ENCODE measurements at regions not wholly inside any gene's neighbourhood (a gene's known extent, or its start where the extent isn't known, plus 50 kb on each side); places are given as distances from the start of the nearest gene placed in this dataset.

DNA sequence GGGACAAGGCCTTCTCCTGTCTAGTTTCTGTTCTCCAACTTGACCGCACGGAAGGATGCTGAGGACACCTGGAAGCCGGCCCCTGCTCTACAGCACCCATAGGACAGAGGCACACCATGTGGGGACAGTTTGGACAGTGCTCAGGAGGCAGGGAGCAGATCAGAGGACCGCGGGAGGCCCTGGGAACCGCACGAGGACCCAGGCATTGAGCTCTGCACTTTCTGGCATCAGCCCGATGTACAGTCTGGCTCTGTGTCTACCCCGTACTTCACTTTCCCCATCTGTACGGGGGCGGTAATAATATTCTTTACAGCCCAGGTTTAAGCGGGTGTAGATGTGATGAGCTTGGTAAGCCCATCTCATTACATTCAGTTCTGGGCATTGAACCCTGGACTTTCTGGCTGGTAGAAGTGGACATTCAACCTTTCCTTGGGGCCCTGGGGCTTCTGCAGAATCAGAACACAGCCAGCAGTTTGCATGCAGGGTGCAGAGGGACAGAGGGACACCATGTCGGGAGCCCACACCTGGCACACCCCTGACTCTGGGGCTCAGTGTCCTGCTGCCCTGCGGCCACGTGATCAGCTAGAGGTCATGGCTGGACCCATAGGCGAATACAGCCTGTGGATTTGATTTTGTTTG is 258.7 kb downstream of the SEC14L1 start:
- H3K27ac ChIP-seq (replicated peaks in 1 of 4): peak overlapping the region; percentile 73 to 99 (median 97)
- H3K4me1 ChIP-seq: peaks cover 57 to 100% (median 96%) of the 10 kb centered on the region in 4 donors
- no peaks in the 10 kb centered on the region for H3K9me3 ChIP-seq
- WGBS: 84% methylated on average over 7 of the region's 16 CpGs
- DNase-seq (ENCODE audit: extremely low spot score): no peak
- H3K27me3 ChIP-seq: no peaks in the 10 kb centered on the region
- H3K36me3 ChIP-seq: peaks cover 5 to 24% (median 16%) of the 10 kb centered on the region in 4 donors
- TF ChIP-seq POLR2AphosphoS5 (IDR thresholded peaks at IDR 0.05) (no peak), POLR2A (IDR thresholded peaks at IDR 0.05; ENCODE audit: low read depth) (no peak), EP300 (IDR thresholded peaks at IDR 0.05) (no peak)
- TF ChIP-seq, protein P1, sequence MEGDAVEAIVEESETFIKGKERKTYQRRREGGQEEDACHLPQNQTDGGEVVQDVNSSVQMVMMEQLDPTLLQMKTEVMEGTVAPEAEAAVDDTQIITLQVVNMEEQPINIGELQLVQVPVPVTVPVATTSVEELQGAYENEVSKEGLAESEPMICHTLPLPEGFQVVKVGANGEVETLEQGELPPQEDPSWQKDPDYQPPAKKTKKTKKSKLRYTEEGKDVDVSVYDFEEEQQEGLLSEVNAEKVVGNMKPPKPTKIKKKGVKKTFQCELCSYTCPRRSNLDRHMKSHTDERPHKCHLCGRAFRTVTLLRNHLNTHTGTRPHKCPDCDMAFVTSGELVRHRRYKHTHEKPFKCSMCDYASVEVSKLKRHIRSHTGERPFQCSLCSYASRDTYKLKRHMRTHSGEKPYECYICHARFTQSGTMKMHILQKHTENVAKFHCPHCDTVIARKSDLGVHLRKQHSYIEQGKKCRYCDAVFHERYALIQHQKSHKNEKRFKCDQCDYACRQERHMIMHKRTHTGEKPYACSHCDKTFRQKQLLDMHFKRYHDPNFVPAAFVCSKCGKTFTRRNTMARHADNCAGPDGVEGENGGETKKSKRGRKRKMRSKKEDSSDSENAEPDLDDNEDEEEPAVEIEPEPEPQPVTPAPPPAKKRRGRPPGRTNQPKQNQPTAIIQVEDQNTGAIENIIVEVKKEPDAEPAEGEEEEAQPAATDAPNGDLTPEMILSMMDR (IDR thresholded peaks at IDR 0.05): no peak
- intact Hi-C loops (cut with DNase I): no loop called here
- H3K4me3 ChIP-seq: no peak overlapping the region

DNA sequence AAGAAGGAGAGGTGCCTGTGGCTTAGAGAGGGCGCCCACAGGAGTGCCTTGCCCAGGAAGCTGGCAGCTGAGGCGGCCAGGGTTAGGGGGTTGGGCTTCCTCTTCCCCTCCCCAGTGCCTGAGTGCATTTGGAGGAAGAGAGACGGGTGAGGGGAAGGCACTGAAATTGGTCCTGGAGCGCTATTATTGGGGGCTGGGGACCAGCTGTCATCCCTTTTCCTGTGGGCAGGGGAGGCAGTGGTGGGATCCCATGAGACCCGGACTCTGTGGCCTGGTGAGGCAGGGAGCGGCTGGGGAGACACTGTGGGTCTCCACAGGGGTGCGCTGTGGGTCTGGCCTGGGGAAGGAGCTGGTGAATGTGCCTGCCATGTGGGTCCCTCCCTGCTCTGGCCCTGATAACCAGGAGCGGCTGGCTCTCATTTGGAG is 259.7 kb downstream of the SEC14L1 start:
- intact Hi-C loops (cut with DNase I): no loop called here
- H3K4me1 ChIP-seq: peaks cover 56 to 100% (median 96%) of the 10 kb centered on the region in 4 donors
- peak overlapping the region; percentile 73 to 99 (median 97) for H3K27ac ChIP-seq (replicated peaks in 1 of 4)
- WGBS: 24% methylated on average over 4 of the region's 8 CpGs
- DNase-seq (ENCODE audit: extremely low spot score): no peak
- H3K4me3 ChIP-seq: peak overlapping the region in 1 of 4 donors; percentile 17
- no peaks in the 10 kb centered on the region for H3K27me3 ChIP-seq
- TF ChIP-seq, protein P1 (IDR thresholded peaks at IDR 0.05): peak; percentile 48 to 58 (median 55)
- no peak for TF ChIP-seq EP300 (IDR thresholded peaks at IDR 0.05)
- TF ChIP-seq POLR2A (IDR thresholded peaks at IDR 0.05; ENCODE audit: low read depth): no peak
- TF ChIP-seq POLR2AphosphoS5 (IDR thresholded peaks at IDR 0.05): no peak
- H3K36me3 ChIP-seq: peaks cover 5 to 24% (median 16%) of the 10 kb centered on the region in 4 donors
- H3K9me3 ChIP-seq: no peaks in the 10 kb centered on the region

DNA sequence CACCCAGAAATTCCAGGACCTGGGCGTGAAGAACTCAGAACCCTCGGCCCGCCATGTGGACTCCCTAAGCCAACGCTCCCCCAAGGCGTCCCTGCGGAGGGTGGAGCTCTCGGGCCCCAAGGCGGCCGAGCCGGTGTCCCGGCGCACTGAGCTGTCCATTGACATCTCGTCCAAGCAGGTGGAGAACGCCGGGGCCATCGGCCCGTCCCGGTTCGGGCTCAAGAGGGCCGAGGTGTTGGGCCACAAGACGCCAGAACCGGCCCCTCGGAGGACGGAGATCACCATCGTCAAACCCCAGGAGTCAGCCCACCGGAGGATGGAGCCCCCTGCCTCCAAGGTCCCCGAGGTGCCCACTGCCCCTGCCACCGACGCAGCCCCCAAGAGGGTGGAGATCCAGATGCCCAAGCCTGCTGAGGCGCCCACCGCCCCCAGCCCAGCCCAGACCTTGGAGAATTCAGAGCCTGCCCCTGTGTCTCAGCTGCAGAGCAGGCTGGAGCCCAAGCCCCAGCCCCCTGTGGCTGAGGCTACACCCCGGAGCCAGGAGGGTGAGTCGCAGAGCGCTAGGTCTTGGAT is 261.5 kb downstream of the SEC14L1 start:
- no peak for TF ChIP-seq EP300 (IDR thresholded peaks at IDR 0.05)
- TF ChIP-seq, protein P1 (IDR thresholded peaks at IDR 0.05): no peak
- TF ChIP-seq POLR2AphosphoS5 (IDR thresholded peaks at IDR 0.05): no peak
- Histone ChIP-seq H3K36me3 (peaks cover 5 to 24% (median 16%) of the 10 kb centered on the region in 4 donors), H3K27me3 (no peaks in the 10 kb centered on the region), H3K4me3 (no peak overlapping the region), H3K4me1 (peaks cover 62 to 100% (median 96%) of the 10 kb centered on the region in 4 donors), H3K9me3 (no peaks in the 10 kb centered on the region), H3K27ac (replicated peaks in 1 of 4) (peak overlapping the region; percentile 96 to 99 (median 98))
- no peak for DNase-seq (ENCODE audit: extremely low spot score)
- WGBS: 96% methylated on average over 20 of the region's 34 CpGs
- intact Hi-C loops (cut with DNase I): no loop called here

DNA sequence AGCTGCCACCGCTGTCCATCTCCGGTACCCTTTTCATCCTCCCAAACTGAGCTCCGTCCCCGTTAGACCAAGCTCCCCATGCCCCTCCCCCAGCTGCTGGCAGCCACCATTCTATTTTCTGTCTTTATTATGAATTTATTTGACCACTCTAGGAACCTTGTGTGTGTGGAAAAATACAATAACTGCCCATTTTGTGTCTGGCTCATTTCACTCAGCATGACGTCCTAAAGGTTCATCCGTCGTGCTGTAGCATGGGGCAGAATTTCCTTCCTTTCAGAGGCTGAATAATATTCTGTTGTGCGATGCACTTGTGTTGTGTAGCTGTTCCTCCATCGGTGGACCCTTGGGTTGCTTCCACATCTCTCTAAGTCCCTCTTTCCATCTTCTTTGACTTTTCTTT is 263.1 kb downstream of the SEC14L1 start:
- no peaks in the 10 kb centered on the region for H3K9me3 ChIP-seq
- intact Hi-C loops (cut with DNase I): no loop called here
- TF ChIP-seq POLR2A (IDR thresholded peaks at IDR 0.05; ENCODE audit: low read depth): no peak
- H3K4me1 ChIP-seq: peaks cover 71 to 100% (median 96%) of the 10 kb centered on the region in 4 donors
- H3K27me3 ChIP-seq: no peaks in the 10 kb centered on the region
- no peak overlapping the region for H3K4me3 ChIP-seq
- DNase-seq (ENCODE audit: extremely low spot score): no peak
- peaks cover 5 to 24% (median 16%) of the 10 kb centered on the region in 4 donors for H3K36me3 ChIP-seq
- peak overlapping the region; percentile 96 to 99 (median 98) for H3K27ac ChIP-seq (replicated peaks in 1 of 4)
- WGBS: 52% methylated on average over 9 of the region's 9 CpGs

DNA sequence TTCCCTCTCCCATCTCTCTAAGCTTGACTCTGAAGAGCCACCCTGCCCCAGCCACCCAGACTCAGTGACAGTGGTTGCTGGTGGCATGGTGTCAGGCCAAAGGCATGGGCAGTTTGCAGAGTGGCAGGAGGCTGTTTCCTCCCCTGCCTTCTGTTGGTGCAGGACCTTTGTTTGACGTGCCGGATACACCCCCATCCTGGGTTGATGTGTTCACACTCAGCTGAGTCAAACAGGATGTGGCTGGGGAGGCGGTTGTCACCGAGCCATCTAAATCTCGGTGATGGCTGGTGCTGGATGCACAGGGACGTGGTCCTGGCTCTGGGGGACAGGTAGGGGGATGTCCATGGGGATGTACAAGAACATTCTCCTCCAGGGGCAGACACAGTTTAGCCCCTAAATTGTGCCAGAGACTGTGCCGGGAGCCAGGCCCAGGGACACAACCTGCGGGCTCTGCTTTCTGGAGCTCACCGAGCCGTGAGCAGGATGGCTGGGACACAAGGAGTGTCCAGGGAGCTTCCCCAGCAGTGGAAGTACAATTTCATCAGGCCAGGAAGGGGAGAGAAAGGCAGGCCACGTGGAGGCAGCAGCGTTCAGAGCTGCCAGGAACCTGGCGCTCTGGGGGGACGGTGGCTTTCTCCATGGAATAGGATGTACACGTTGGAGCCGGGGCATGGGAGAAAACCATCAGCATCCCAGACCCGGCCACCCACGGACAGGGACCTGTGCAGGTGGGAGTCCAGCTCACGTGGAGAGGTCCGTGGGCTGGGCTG is 264.2 kb downstream of the SEC14L1 start:
- TF ChIP-seq EP300 (IDR thresholded peaks at IDR 0.05): no peak
- no peak for TF ChIP-seq POLR2A (IDR thresholded peaks at IDR 0.05; ENCODE audit: low read depth)
- peak; percentile 38 to 52 for TF ChIP-seq POLR2AphosphoS5 (IDR thresholded peaks at IDR 0.05)
- TF ChIP-seq, protein P1 (IDR thresholded peaks at IDR 0.05): peak in 2 of 3 experiments; percentile 8 to 19
- no peaks in the 10 kb centered on the region for H3K27me3 ChIP-seq
- H3K36me3 ChIP-seq: peaks cover 5 to 24% (median 16%) of the 10 kb centered on the region in 4 donors
- WGBS: 32% methylated on average over 8 of the region's 20 CpGs
- DNase-seq (ENCODE audit: extremely low spot score): no peak
- peak overlapping the region; percentile 96 to 99 (median 98) for H3K27ac ChIP-seq (replicated peaks in 1 of 4)
- peaks cover 74 to 100% (median 96%) of the 10 kb centered on the region in 4 donors for H3K4me1 ChIP-seq
- peak overlapping the region in 2 of 4 donors; percentile 8 to 9 for H3K4me3 ChIP-seq
- H3K9me3 ChIP-seq: no peaks in the 10 kb centered on the region
- intact Hi-C loops (cut with DNase I): no loop called here
